Mesendoderm (in vitro differentiated cells): ENCODE measurements at regions not wholly inside any gene's neighbourhood (a gene's known extent, or its start where the extent isn't known, plus 50 kb on each side); places are given as distances from the start of the nearest gene placed in this dataset.

Source experiments
- DNase-seq: peaks from one replicate; pipeline ENCODE4 v3.0.0; 2013
- H2AK5ac ChIP-seq: 2 replicates; pipeline ENCODE4 v1.6.1; 2013; ENCODE audit warnings: low read length, inconsistent platforms
- H2BK120ac ChIP-seq: 2 replicates; pipeline ENCODE4 v1.6.1; 2013; ENCODE audit warnings: low read depth, mild to moderate bottlenecking, low read length, moderate library complexity, mixed read lengths
- H2BK15ac ChIP-seq: replicated peaks from 2 replicates; pipeline ENCODE4 v1.6.1; 2013; ENCODE audit warnings: low read depth, mild to moderate bottlenecking, moderate library complexity
- H2BK5ac ChIP-seq: 2 replicates; pipeline ENCODE4 v1.6.1; 2013; ENCODE audit warnings: low read length, inconsistent platforms
- H3K18ac ChIP-seq: 2 replicates; pipeline ENCODE4 v1.6.1; 2013; ENCODE audit warnings: mild to moderate bottlenecking, low read length, mixed read lengths
- H3K23ac ChIP-seq: one replicate; pipeline ENCODE4 v1.6.1; 2013; ENCODE audit warnings: low read length
- H3K27ac ChIP-seq: 2 replicates; pipeline ENCODE4 v1.5.1; 2013; ENCODE audit warnings: low read depth, mild to moderate bottlenecking, inconsistent platforms, low read length, moderate library complexity
- H3K27me3 ChIP-seq: 2 replicates; pipeline ENCODE4 v1.6.1; 2013; ENCODE audit warnings: low read length, control low read depth, mild to moderate bottlenecking, inconsistent platforms; ENCODE audit not compliant: insufficient read depth, poor library complexity
- H3K36me3 ChIP-seq: 2 replicates; pipeline ENCODE4 v1.6.1; 2013; ENCODE audit warnings: low read length, inconsistent platforms; ENCODE audit not compliant: control insufficient read depth, insufficient read depth
- H3K4ac ChIP-seq: one replicate; pipeline ENCODE4 v1.6.1; 2013; ENCODE audit warnings: low read depth, mild to moderate bottlenecking, low read length, moderate library complexity
- H3K4me1 ChIP-seq: 2 replicates; pipeline ENCODE4 v1.6.1; 2013; ENCODE audit warnings: low read depth, low read length, inconsistent platforms; ENCODE audit not compliant: control insufficient read depth
- H3K4me2 ChIP-seq: 2 replicates; pipeline ENCODE4 v1.6.1; 2013; ENCODE audit warnings: low read length
- H3K4me3 ChIP-seq: 2 replicates; pipeline ENCODE4 v1.5.1; 2013; ENCODE audit warnings: mild to moderate bottlenecking, low read length
- H3K56ac ChIP-seq: one replicate; pipeline ENCODE4 v1.6.1; 2013; ENCODE audit warnings: low read length
- H3K79me1 ChIP-seq: 2 replicates; pipeline ENCODE4 v1.6.1; 2013; ENCODE audit warnings: low read length, inconsistent platforms
- H3K79me2 ChIP-seq: 2 replicates; pipeline ENCODE4 v1.6.1; 2013; ENCODE audit warnings: mild to moderate bottlenecking, low read length; ENCODE audit not compliant: control insufficient read depth, insufficient read depth
- H3K9ac ChIP-seq: 2 replicates; pipeline ENCODE4 v1.6.1; 2013; ENCODE audit warnings: low read length, inconsistent platforms
- H4K5ac ChIP-seq: one replicate; pipeline ENCODE4 v1.6.1; 2013; ENCODE audit warnings: low read length
- H4K8ac ChIP-seq: one replicate; pipeline ENCODE4 v1.6.1; 2013; ENCODE audit warnings: low read depth, mild to moderate bottlenecking, control low read depth, low read length, moderate library complexity
- WGBS: extraction: QIAGEN DNeasy Blood & Tissue Kit; methylation state at CpG from one replicate; pipeline ENCODE4 v1.1.7; 2013; ENCODE audit warnings: low lambda C conversion rate, missing lambda C conversion rate; ENCODE audit not compliant: insufficient coverage; ENCODE audit errors: extremely low coverage; 5-methylcytosine and 5-hydroxymethylcytosine counted together

DNA sequence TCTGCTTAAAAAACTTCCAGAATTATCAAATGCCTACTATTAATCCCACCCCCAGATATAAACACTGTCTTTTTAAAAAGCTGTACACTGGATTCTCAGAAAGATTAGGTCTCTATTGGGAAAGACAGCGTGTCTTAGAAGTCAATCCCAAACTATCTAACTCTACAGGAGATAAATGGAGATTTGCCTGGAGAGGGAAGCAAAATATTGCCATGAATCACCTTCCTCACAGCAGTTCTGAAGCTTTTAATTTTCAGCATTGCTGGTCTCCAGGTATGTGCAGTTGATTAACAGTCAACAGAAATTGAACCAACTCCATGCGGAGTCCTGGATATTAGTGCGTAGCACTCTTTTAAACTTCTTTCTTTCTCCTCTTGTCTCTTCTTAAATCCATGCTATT lies 122.2 kb downstream of the DSC3 start:
- Histone ChIP-seq H3K79me1 (no peaks in the 10 kb centered on the region), H3K36me3 (no peaks in the 10 kb centered on the region), H2AK5ac (no peak overlapping the region), H3K27ac (no peak overlapping the region), H3K4me3 (no peak overlapping the region), H3K4me2 (no peak overlapping the region), H3K4me1 (no peaks in the 10 kb centered on the region), H3K27me3 (no peaks in the 10 kb centered on the region), H4K8ac (no peak overlapping the region), H3K23ac (no peak overlapping the region), H2BK5ac (no peak overlapping the region), H3K56ac (no peak overlapping the region), H4K5ac (no peak overlapping the region), H2BK120ac (no peak overlapping the region), H3K9ac (no peak overlapping the region), H3K79me2 (no peaks in the 10 kb centered on the region), H3K18ac (no peak overlapping the region), H2BK15ac (no peak overlapping the region), H3K4ac (no peak overlapping the region)
- DNase-seq, result no peak
- no CpG with 5 or more reads among the region's 3 CpGs for WGBS

DNA sequence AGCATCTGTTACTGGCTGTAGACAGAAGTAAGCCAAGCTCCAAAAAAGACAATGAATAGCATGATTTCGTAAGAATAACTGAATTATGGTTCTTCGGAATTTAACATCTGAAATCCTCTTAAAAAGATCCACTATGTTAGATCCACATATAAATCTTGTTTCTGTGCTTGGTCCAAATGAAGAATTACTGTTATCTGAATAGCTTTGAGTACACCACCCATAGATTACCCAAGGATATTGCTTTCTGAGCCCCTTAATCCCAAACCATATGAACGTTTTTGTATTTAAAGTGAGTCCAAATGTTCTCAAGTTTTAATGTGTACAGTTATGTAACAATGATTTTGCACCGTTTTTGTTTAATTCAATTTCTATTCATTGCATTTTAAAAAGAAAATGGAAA lies 124.9 kb downstream of the DSC3 start:
- WGBS, result no CpG with 5 or more reads among the region's 4 CpGs
- Histone ChIP-seq H3K27me3 (no peaks in the 10 kb centered on the region), H3K79me2 (no peaks in the 10 kb centered on the region), H3K27ac (no peak overlapping the region), H3K4me2 (no peak overlapping the region), H3K79me1 (no peaks in the 10 kb centered on the region), H3K36me3 (no peaks in the 10 kb centered on the region), H4K5ac (no peak overlapping the region), H3K56ac (no peak overlapping the region), H3K18ac (no peak overlapping the region), H3K4ac (no peak overlapping the region), H3K9ac (no peak overlapping the region), H4K8ac (no peak overlapping the region), H3K4me3 (no peak overlapping the region), H2BK5ac (no peak overlapping the region), H2BK120ac (no peak overlapping the region), H3K4me1 (no peaks in the 10 kb centered on the region), H2BK15ac (no peak overlapping the region), H3K23ac (no peak overlapping the region), H2AK5ac (no peak overlapping the region)
- DNase-seq, result no peak

DNA sequence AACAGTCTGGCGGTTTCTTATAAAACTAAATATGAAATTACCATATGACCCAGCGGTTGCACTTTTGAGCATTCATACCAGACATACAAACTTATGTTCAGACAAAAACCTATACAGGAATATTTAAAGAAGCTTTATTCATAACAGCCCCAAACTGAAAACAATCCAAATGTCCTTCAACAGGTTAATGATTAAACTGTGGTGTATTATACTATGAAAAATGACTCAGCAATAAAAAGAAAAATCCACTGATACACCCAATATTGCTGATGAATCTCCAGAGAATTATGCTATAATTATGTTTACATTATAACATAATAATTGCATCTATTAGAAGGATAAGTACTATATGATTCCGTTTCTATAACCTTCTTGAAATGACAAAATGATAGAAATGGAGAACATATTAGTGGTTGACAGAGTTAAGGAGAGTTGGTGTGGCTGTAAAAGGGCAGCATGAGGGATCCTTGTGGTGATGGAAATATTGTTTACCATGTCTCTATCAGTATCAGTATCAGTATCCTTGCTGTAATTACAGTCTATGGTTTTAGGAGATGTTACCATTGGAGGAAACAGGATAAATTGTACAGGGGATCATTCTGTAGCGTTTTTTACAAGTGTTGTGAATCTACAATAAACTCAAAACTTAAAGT lies 127.1 kb downstream of the DSC3 start:
- H3K79me1 ChIP-seq, result no peaks in the 10 kb centered on the region
- no peak overlapping the region for H3K4ac ChIP-seq
- no peak overlapping the region for H3K56ac ChIP-seq
- no peaks in the 10 kb centered on the region for H3K36me3 ChIP-seq
- no peak overlapping the region for H2AK5ac ChIP-seq
- no peak overlapping the region for H3K23ac ChIP-seq
- no peak for DNase-seq
- H3K79me2 ChIP-seq, result no peaks in the 10 kb centered on the region
- no peak overlapping the region for H2BK15ac ChIP-seq
- no peaks in the 10 kb centered on the region for H3K4me1 ChIP-seq
- no peak overlapping the region for H3K4me3 ChIP-seq
- no peak overlapping the region for H3K18ac ChIP-seq
- H3K4me2 ChIP-seq, result no peak overlapping the region
- H3K27ac ChIP-seq, result no peak overlapping the region
- no peak overlapping the region for H2BK5ac ChIP-seq
- H4K8ac ChIP-seq, result no peak overlapping the region
- no peak overlapping the region for H4K5ac ChIP-seq
- no peak overlapping the region for H3K9ac ChIP-seq
- no peak overlapping the region for H2BK120ac ChIP-seq
- no peaks in the 10 kb centered on the region for H3K27me3 ChIP-seq
- no CpG with 5 or more reads among the region's 4 CpGs for WGBS

DNA sequence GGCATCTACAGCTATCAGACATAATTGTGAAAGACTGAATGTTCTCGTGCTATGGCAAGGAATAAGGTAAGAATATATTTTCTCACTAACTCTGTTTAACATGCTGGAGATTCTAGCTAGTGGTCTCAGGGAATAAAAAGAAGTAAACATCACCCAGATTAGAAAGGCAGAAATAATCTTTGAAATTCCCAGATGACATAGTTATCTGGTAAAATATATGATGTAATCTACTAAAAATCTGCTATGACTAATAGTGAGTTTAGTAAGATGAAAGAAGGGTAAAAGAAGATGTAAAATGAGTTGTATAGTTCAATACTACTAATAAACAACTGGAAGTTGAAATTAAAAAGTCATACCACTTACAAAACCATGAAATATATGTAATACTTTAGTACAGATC lies 134.2 kb downstream of the DSC3 start:
- no peaks in the 10 kb centered on the region for H3K4me1 ChIP-seq
- H2BK15ac ChIP-seq, result no peak overlapping the region
- no peak overlapping the region for H3K18ac ChIP-seq
- no peak overlapping the region for H2BK5ac ChIP-seq
- H2AK5ac ChIP-seq, result no peak overlapping the region
- H3K4me3 ChIP-seq, result no peak overlapping the region
- no peak overlapping the region for H4K8ac ChIP-seq
- no peak overlapping the region for H3K4ac ChIP-seq
- H3K79me2 ChIP-seq, result no peaks in the 10 kb centered on the region
- no CpG with 5 or more reads among the region's 1 CpG for WGBS
- H3K4me2 ChIP-seq, result no peak overlapping the region
- H3K9ac ChIP-seq, result no peak overlapping the region
- no peaks in the 10 kb centered on the region for H3K79me1 ChIP-seq
- no peaks in the 10 kb centered on the region for H3K36me3 ChIP-seq
- H3K27me3 ChIP-seq, result no peaks in the 10 kb centered on the region
- no peak overlapping the region for H3K56ac ChIP-seq
- H3K23ac ChIP-seq, result no peak overlapping the region
- no peak overlapping the region for H3K27ac ChIP-seq
- DNase-seq, result no peak
- no peak overlapping the region for H2BK120ac ChIP-seq
- no peak overlapping the region for H4K5ac ChIP-seq

DNA sequence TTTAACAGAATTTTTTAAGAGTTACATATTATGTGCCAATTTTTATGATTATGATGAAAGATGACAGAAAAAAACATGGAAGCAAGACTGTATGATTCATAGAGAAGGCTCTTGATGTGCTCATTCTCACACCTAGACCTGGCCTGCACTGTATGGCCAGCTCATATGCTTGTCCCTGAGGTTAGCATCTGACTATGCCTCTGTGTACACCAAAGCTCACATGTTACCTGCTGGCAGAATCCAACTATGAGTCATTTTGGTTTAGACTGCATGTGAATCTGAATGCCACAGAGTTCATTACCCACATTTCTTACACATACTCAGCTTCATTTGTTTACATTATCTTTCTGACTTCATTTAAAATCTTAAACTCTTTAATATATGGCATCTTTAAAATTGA lies 139.0 kb downstream of the DSC3 start:
- no peaks in the 10 kb centered on the region for H3K4me1 ChIP-seq
- no peak for DNase-seq
- no peaks in the 10 kb centered on the region for H3K79me1 ChIP-seq
- no peak overlapping the region for H3K4ac ChIP-seq
- no peak overlapping the region for H3K4me2 ChIP-seq
- no peaks in the 10 kb centered on the region for H3K27me3 ChIP-seq
- H4K5ac ChIP-seq, result no peak overlapping the region
- no peak overlapping the region for H2BK120ac ChIP-seq
- H2AK5ac ChIP-seq, result no peak overlapping the region
- H3K27ac ChIP-seq, result no peak overlapping the region
- H3K56ac ChIP-seq, result no peak overlapping the region
- H2BK15ac ChIP-seq, result no peak overlapping the region
- H3K36me3 ChIP-seq, result no peaks in the 10 kb centered on the region
- H3K79me2 ChIP-seq, result no peaks in the 10 kb centered on the region
- H3K23ac ChIP-seq, result no peak overlapping the region
- H3K18ac ChIP-seq, result no peak overlapping the region
- H2BK5ac ChIP-seq, result no peak overlapping the region
- H4K8ac ChIP-seq, result no peak overlapping the region
- H3K4me3 ChIP-seq, result no peak overlapping the region
- H3K9ac ChIP-seq, result no peak overlapping the region

DNA sequence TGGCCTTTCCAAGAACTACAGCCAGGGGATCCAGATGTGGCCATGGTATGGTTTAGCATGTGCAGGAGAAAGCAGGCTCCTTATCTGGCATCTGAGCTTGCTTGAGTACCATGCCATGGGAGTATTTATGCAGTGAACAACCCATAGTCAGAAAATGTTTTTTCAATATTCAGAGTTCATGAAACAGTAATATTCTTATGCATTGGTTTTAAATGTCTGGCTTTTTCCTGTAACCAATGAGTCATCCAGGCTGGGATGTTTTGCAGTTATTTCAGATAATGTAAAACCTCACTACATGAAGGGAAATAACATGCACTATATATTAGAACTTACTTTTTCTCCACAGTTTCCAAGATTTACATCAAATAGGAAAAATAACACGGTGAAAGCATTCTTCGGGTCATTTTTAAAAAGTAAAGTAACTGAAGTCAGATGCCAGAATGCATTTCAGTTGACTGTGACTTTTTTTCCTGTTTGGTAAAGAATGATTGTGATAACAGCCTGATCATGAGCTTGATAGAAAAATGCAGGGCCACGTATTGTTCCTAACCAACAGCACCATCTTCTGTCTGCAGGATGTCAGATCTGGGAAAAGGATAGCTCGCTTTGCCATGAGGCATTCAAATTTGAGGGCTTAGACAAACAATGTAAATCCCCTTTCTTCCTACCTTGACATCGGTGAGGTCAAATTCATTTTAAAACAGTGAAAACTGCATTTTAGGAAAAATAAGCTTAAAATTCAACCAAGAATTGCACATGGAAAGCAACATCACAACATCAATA lies 152.8 kb downstream of the DSC3 start:
- H2AK5ac ChIP-seq, result no peak overlapping the region
- H3K36me3 ChIP-seq, result no peaks in the 10 kb centered on the region
- no peak overlapping the region for H4K8ac ChIP-seq
- H2BK5ac ChIP-seq, result no peak overlapping the region
- H3K4me3 ChIP-seq, result no peak overlapping the region
- WGBS, result no CpG with 5 or more reads among the region's 5 CpGs
- peak overlapping the region; percentile 73 for H2BK120ac ChIP-seq
- H3K27ac ChIP-seq, result no peak overlapping the region
- peak overlapping the region; percentile 98 for H3K18ac ChIP-seq
- H3K23ac ChIP-seq, result no peak overlapping the region
- H3K4me2 ChIP-seq, result no peak overlapping the region
- H3K4me1 ChIP-seq, result no peaks in the 10 kb centered on the region
- H3K79me2 ChIP-seq, result no peaks in the 10 kb centered on the region
- peak; percentile 85 for DNase-seq
- no peak overlapping the region for H3K4ac ChIP-seq
- peak overlapping the region; percentile 74 for H2BK15ac ChIP-seq
- H3K27me3 ChIP-seq, result no peaks in the 10 kb centered on the region
- no peak overlapping the region for H3K56ac ChIP-seq
- no peak overlapping the region for H3K9ac ChIP-seq
- H4K5ac ChIP-seq, result no peak overlapping the region
- H3K79me1 ChIP-seq, result no peaks in the 10 kb centered on the region
